WTC11 (cell line): ENCODE measurements at regions not wholly inside any gene's neighbourhood (a gene's known extent, or its start where the extent isn't known, plus 50 kb on each side); places are given as distances from the start of the nearest gene placed in this dataset.

ENCODE experiments used
- CTCF ChIP-seq: fragments of 200-600 bp; IDR thresholded peaks from 2 replicates; pipeline ENCODE4 v1.8.0; 2022; ENCODE audit warnings: antibody characterized with exemption
- E2F1 ChIP-seq: sonication (generic); formaldehyde crosslinking; IDR thresholded peaks from 2 replicates; pipeline ENCODE4 v1.8.0; 2022; ENCODE audit warnings: mild to moderate bottlenecking, missing genetic modification reagents
- ETV6 ChIP-seq: sonication (generic); formaldehyde crosslinking; IDR thresholded peaks from 2 replicates; pipeline ENCODE4 v1.8.1; 2022; ENCODE audit warnings: mild to moderate bottlenecking, missing genetic modification reagents
- MXD4 ChIP-seq: fragments of 250-450 bp; sonication (Bioruptor Pico); IDR thresholded peaks from 2 replicates; pipeline ENCODE4 v1.8.0; 2021; ENCODE audit warnings: mild to moderate bottlenecking, moderate library complexity, borderline replicate concordance
- NFYB ChIP-seq: sonication (generic); formaldehyde crosslinking; conservative IDR thresholded peaks from 2 replicates; pipeline ENCODE4 v1.8.0; 2022; ENCODE audit warnings: low read depth, missing genetic modification reagents
- NR2C2 ChIP-seq: sonication (generic); formaldehyde crosslinking; IDR thresholded peaks from 2 replicates; pipeline ENCODE4 v1.8.0; 2022; ENCODE audit warnings: mild to moderate bottlenecking, missing genetic modification reagents
- NR3C1 ChIP-seq: sonication (generic); formaldehyde crosslinking; conservative IDR thresholded peaks from 2 replicates; pipeline ENCODE4 v1.8.1; 2023; ENCODE audit warnings: low read depth, mild to moderate bottlenecking, missing genetic modification reagents
- SP1 ChIP-seq: sonication (generic); formaldehyde crosslinking; conservative IDR thresholded peaks from 2 replicates; pipeline ENCODE4 v1.8.1; 2022; ENCODE audit warnings: missing genetic modification reagents
- ZNF121 ChIP-seq: sonication (generic); formaldehyde crosslinking; IDR thresholded peaks from 2 replicates; pipeline ENCODE4 v1.8.0; 2023; ENCODE audit warnings: missing genetic modification reagents

GRCh38 chr6:15912505-15913400, 216.1 kb upstream of the MYLIP start:
- TF ChIP-seq CTCF = no peak
- no peak for TF ChIP-seq MXD4 (CRISPR knock-in tag)
- no peak for TF ChIP-seq NFYB (CRISPR knock-in tag)
- no peak for TF ChIP-seq NR3C1 (CRISPR knock-in tag)
- no peak for TF ChIP-seq NR2C2 (CRISPR knock-in tag)
- peak; percentile 90 for TF ChIP-seq ZNF121 (CRISPR knock-in tag)
- peak; percentile 55 for TF ChIP-seq ETV6
- TF ChIP-seq SP1 (CRISPR knock-in tag) = no peak
- TF ChIP-seq E2F1 = no peak
